WTC11 (cell line): ENCODE measurements at regions not wholly inside any gene's neighbourhood (a gene's known extent, or its start where the extent isn't known, plus 50 kb on each side); places are given as distances from the start of the nearest gene placed in this dataset.

Experiments
- ATAC-seq: fragments of 200-7000 bp; cut with Tn5 transposase; 2 replicates; pipeline ENCODE4 v1.10.0; 2021; ENCODE audit warnings: mild to moderate bottlenecking, moderate library complexity
- CTCF ChIA-PET: fragments of 300-600 bp; sonication (Branson Sonifier 250); formaldehyde crosslinking; loops from one replicate; lab custom pipeline; 2021; ENCODE audit warnings: antibody characterized with exemption; lab: Charles Lee
- POLR2A ChIA-PET: fragments of 350-600 bp; sonication (Branson Sonifier 250); formaldehyde crosslinking; loops from one replicate; lab custom pipeline; 2021; ENCODE audit warnings: antibody characterized with exemption; lab: Charles Lee
- DNase-seq: peaks from one replicate; pipeline ENCODE4 v3.0.0; 2021; ENCODE audit warnings: low spot score
- H3K27ac Mint-ChIP-seq: 2 replicates; pipeline ENCODE4 v1.8.0; 2021; ENCODE audit warnings: mixed read lengths
- H3K27me3 Mint-ChIP-seq: 2 replicates; pipeline ENCODE4 v1.8.0; 2021; ENCODE audit warnings: low read depth, mild to moderate bottlenecking, moderate library complexity, mixed read lengths
- H3K36me3 Mint-ChIP-seq: 2 replicates; pipeline ENCODE4 v1.8.0; 2021; ENCODE audit warnings: mixed read lengths
- H3K4me1 Mint-ChIP-seq: 2 replicates; pipeline ENCODE4 v1.8.0; 2022; ENCODE audit warnings: mixed read lengths
- H3K4me3 Mint-ChIP-seq: 2 replicates; pipeline ENCODE4 v1.8.0; 2021; ENCODE audit warnings: mild to moderate bottlenecking, moderate library complexity, mixed read lengths
- H3K9me3 Mint-ChIP-seq: 2 replicates; pipeline ENCODE4 v1.8.0; 2021; ENCODE audit warnings: mixed read lengths
- CBFB ChIP-seq: sonication (generic); formaldehyde crosslinking; IDR thresholded peaks from 2 replicates; pipeline ENCODE4 v1.8.1; 2022; ENCODE audit warnings: mild to moderate bottlenecking, low read depth, missing genetic modification reagents
- ELF4 ChIP-seq: sonication (generic); formaldehyde crosslinking; IDR thresholded peaks from 2 replicates; pipeline ENCODE4 v1.8.1; 2022; ENCODE audit warnings: low read depth, mild to moderate bottlenecking, moderate library complexity, missing genetic modification reagents
- FOXP1 ChIP-seq: sonication (generic); formaldehyde crosslinking; IDR thresholded peaks from 2 replicates; pipeline ENCODE4 v1.8.0; 2022; ENCODE audit warnings: missing genetic modification reagents, mild to moderate bottlenecking, moderate library complexity, borderline replicate concordance
- GABPB1 ChIP-seq: sonication (generic); formaldehyde crosslinking; IDR thresholded peaks from 2 replicates; pipeline ENCODE4 v1.8.1; 2023; ENCODE audit warnings: mild to moderate bottlenecking, missing genetic modification reagents
- MYBL2 ChIP-seq: sonication (generic); formaldehyde crosslinking; IDR thresholded peaks from 2 replicates; pipeline ENCODE4 v1.8.1; 2023; ENCODE audit warnings: mild to moderate bottlenecking, moderate library complexity, missing genetic modification reagents
- NR1H2 ChIP-seq: sonication (generic); formaldehyde crosslinking; IDR thresholded peaks from 2 replicates; pipeline ENCODE4 v1.9.0; 2021; ENCODE audit warnings: mild to moderate bottlenecking, moderate library complexity, missing genetic modification reagents
- RELA ChIP-seq: sonication (generic); formaldehyde crosslinking; IDR thresholded peaks from 2 replicates; pipeline ENCODE4 v1.8.1; 2022; ENCODE audit warnings: missing genetic modification reagents, mild to moderate bottlenecking, borderline replicate concordance
- RORB ChIP-seq: fragments of 250-450 bp; sonication (Bioruptor Pico); IDR thresholded peaks from 2 replicates; pipeline ENCODE4 v1.9.0; 2021; ENCODE audit warnings: mild to moderate bottlenecking
- SOX15 ChIP-seq: fragments of 250-450 bp; sonication (Bioruptor Pico); IDR thresholded peaks from 2 replicates; pipeline ENCODE4 v1.9.0; 2021; ENCODE audit warnings: mild to moderate bottlenecking
- STAT6 ChIP-seq: sonication (generic); formaldehyde crosslinking; conservative IDR thresholded peaks from 2 replicates; pipeline ENCODE4 v1.8.1; 2023; ENCODE audit warnings: mild to moderate bottlenecking, low read depth, missing genetic modification reagents, moderate library complexity
- TEAD1 ChIP-seq: sonication (generic); formaldehyde crosslinking; IDR thresholded peaks from 2 replicates; pipeline ENCODE4 v1.8.0; 2022; ENCODE audit warnings: mild to moderate bottlenecking, missing genetic modification reagents
- ZMAT4 ChIP-seq: fragments of 250-450 bp; sonication (Bioruptor Pico); IDR thresholded peaks from 2 replicates; pipeline ENCODE4 v1.9.0; 2021; ENCODE audit warnings: mild to moderate bottlenecking
- ZNF138 ChIP-seq: sonication (generic); formaldehyde crosslinking; conservative IDR thresholded peaks from 2 replicates; pipeline ENCODE4 v1.8.1; 2022; ENCODE audit warnings: mild to moderate bottlenecking, moderate library complexity, missing genetic modification reagents
- ZNF219 ChIP-seq: sonication (generic); formaldehyde crosslinking; IDR thresholded peaks from 2 replicates; pipeline ENCODE4 v1.8.0; 2023; ENCODE audit warnings: missing genetic modification reagents, mild to moderate bottlenecking, borderline replicate concordance
- ZNF263 ChIP-seq: sonication (generic); formaldehyde crosslinking; IDR thresholded peaks from 2 replicates; pipeline ENCODE4 v1.8.1; 2022; ENCODE audit warnings: low read depth, mild to moderate bottlenecking, moderate library complexity, missing genetic modification reagents
- ZNF396 ChIP-seq: fragments of 250-450 bp; sonication (Bioruptor Pico); IDR thresholded peaks from 2 replicates; pipeline ENCODE4 v1.8.0; 2021; ENCODE audit warnings: mild to moderate bottlenecking, moderate library complexity, borderline replicate concordance
- ZNF416 ChIP-seq: fragments of 250-450 bp; sonication (Bioruptor Pico); IDR thresholded peaks from 2 replicates; pipeline ENCODE4 v1.9.0; 2021; ENCODE audit warnings: mild to moderate bottlenecking, inconsistent platforms
- TF ChIP-seq, protein P1 (sequence below): sonication (generic); formaldehyde crosslinking; IDR thresholded peaks from 2 replicates; pipeline ENCODE4 v1.8.0; 2022; ENCODE audit warnings: mild to moderate bottlenecking, missing genetic modification reagents
- TF ChIP-seq, protein P2 (sequence below): fragments of 250-450 bp; sonication (Bioruptor Pico); IDR thresholded peaks from 2 replicates; pipeline ENCODE4 v2.1.2; 2022; ENCODE audit warnings: mild to moderate bottlenecking, moderate library complexity
- TF ChIP-seq, protein P3 (sequence below): sonication (generic); formaldehyde crosslinking; IDR thresholded peaks from 2 replicates; pipeline ENCODE4 v1.8.0; 2023; ENCODE audit warnings: missing genetic modification reagents, mild to moderate bottlenecking, borderline replicate concordance

DNA sequence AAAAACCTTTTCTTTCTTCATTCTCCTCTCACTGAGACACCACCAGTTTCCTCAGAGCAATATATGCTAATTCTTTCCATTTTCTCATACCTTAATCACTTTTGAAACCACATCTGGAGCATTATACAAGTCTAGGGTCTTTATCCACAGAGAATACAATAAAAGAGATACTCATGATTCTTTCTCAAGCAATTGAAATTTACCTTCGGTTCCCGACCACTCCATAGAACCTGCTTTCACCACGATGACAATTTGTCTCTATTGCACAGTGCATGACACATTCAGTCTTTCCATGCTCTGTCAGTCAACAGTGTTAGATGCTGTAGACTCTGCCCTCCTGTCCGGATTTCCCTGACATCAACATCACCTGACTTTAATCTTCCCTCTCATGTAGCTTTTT lies 409.3 kb upstream of the NWD2 start:
- ATAC-seq (no peak), DNase-seq (no peak)
- ChIA-PET CTCF (no interaction called here), POLR2A (no interaction called here)
- Mint-ChIP-seq H3K27ac (no peak overlapping the region), H3K27me3 (no peaks in the 10 kb centered on the region), H3K9me3 (no peaks in the 10 kb centered on the region), H3K4me1 (peaks cover 19% of the 10 kb centered on the region), H3K4me3 (no peak overlapping the region), H3K36me3 (no peaks in the 10 kb centered on the region)
- TF ChIP-seq RORB (CRISPR knock-in tag) (no peak), GABPB1 (CRISPR knock-in tag) (no peak), ZNF219 (no peak), NR1H2 (CRISPR knock-in tag) (no peak)

GRCh38 chr4:36841583-36842326 lies 402.8 kb upstream of the NWD2 start:
- H3K36me3 Mint-ChIP-seq, result no peaks in the 10 kb centered on the region
- no peak overlapping the region for H3K27ac Mint-ChIP-seq
- H3K27me3 Mint-ChIP-seq, result no peaks in the 10 kb centered on the region
- CTCF ChIA-PET, result no interaction called here
- H3K4me1 Mint-ChIP-seq, result peaks cover 3% of the 10 kb centered on the region; the same call in 1 of the 2 replicates
- POLR2A ChIA-PET, result no interaction called here
- ATAC-seq (no peak), DNase-seq (no peak)
- no peak overlapping the region for H3K4me3 Mint-ChIP-seq
- no peaks in the 10 kb centered on the region for H3K9me3 Mint-ChIP-seq
- TF ChIP-seq STAT6 (CRISPR knock-in tag) (no peak), ZNF219 (no peak), ZNF416 (CRISPR knock-in tag) (no peak), RELA (CRISPR knock-in tag) (no peak), ZNF396 (no peak), SOX15 (CRISPR knock-in tag) (no peak), ZNF138 (CRISPR knock-in tag) (no peak), MYBL2 (CRISPR knock-in tag) (no peak), RORB (CRISPR knock-in tag) (no peak), ZMAT4 (CRISPR knock-in tag) (no peak), CBFB (CRISPR knock-in tag) (no peak), ELF4 (CRISPR knock-in tag) (no peak), TEAD1 (no peak), ZNF263 (no peak), FOXP1 (CRISPR knock-in tag) (no peak)
- TF ChIP-seq, protein P1, sequence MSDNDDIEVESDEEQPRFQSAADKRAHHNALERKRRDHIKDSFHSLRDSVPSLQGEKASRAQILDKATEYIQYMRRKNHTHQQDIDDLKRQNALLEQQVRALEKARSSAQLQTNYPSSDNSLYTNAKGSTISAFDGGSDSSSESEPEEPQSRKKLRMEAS, result no peak
- TF ChIP-seq, protein P2, sequence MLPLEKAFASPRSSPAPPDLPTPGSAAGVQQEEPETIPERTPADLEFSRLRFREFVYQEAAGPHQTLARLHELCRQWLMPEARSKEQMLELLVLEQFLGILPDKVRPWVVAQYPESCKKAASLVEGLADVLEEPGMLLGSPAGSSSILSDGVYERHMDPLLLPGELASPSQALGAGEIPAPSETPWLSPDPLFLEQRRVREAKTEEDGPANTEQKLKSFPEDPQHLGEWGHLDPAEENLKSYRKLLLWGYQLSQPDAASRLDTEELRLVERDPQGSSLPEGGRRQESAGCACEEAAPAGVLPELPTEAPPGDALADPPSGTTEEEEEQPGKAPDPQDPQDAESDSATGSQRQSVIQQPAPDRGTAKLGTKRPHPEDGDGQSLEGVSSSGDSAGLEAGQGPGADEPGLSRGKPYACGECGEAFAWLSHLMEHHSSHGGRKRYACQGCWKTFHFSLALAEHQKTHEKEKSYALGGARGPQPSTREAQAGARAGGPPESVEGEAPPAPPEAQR, result no peak
- TF ChIP-seq, protein P3, sequence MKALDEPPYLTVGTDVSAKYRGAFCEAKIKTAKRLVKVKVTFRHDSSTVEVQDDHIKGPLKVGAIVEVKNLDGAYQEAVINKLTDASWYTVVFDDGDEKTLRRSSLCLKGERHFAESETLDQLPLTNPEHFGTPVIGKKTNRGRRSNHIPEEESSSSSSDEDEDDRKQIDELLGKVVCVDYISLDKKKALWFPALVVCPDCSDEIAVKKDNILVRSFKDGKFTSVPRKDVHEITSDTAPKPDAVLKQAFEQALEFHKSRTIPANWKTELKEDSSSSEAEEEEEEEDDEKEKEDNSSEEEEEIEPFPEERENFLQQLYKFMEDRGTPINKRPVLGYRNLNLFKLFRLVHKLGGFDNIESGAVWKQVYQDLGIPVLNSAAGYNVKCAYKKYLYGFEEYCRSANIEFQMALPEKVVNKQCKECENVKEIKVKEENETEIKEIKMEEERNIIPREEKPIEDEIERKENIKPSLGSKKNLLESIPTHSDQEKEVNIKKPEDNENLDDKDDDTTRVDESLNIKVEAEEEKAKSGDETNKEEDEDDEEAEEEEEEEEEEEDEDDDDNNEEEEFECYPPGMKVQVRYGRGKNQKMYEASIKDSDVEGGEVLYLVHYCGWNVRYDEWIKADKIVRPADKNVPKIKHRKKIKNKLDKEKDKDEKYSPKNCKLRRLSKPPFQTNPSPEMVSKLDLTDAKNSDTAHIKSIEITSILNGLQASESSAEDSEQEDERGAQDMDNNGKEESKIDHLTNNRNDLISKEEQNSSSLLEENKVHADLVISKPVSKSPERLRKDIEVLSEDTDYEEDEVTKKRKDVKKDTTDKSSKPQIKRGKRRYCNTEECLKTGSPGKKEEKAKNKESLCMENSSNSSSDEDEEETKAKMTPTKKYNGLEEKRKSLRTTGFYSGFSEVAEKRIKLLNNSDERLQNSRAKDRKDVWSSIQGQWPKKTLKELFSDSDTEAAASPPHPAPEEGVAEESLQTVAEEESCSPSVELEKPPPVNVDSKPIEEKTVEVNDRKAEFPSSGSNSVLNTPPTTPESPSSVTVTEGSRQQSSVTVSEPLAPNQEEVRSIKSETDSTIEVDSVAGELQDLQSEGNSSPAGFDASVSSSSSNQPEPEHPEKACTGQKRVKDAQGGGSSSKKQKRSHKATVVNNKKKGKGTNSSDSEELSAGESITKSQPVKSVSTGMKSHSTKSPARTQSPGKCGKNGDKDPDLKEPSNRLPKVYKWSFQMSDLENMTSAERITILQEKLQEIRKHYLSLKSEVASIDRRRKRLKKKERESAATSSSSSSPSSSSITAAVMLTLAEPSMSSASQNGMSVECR (CRISPR knock-in tag), result no peak
